GM12872 (cell line): ENCODE measurements at regions not wholly inside any gene's neighbourhood (a gene's known extent, or its start where the extent isn't known, plus 50 kb on each side); places are given as distances from the start of the nearest gene placed in this dataset.

Experiments used
- TF ChIP-seq, protein P1 (sequence below): IDR thresholded peaks from 3 replicates; pipeline ENCODE4 v1.5.1; 2011; ENCODE audit warnings: low read depth, mild to moderate bottlenecking, low read length, moderate library complexity; ENCODE audit not compliant: insufficient read depth

DNA sequence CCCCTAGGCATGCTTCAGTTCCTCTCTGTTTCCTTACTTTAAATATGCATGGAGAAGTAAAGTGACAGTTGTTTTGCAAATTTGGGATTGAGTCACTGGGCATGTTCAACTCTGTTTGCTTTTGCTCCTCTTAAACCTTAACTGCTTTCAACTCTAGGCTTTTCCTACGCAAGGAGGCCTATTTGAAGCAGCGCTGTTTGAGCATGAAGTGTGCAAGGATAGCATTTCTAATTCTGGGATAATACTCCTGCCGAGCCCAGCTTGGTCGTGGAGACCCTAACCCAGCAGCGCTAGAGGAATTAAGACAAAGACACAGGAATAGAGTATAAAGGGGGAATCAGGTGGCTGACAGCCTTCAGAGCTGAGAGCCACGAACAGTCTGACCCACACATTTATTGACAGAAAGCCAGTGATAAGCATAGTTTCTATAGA lies 803.4 kb upstream of the CDH10 start:
- TF ChIP-seq, protein P1, sequence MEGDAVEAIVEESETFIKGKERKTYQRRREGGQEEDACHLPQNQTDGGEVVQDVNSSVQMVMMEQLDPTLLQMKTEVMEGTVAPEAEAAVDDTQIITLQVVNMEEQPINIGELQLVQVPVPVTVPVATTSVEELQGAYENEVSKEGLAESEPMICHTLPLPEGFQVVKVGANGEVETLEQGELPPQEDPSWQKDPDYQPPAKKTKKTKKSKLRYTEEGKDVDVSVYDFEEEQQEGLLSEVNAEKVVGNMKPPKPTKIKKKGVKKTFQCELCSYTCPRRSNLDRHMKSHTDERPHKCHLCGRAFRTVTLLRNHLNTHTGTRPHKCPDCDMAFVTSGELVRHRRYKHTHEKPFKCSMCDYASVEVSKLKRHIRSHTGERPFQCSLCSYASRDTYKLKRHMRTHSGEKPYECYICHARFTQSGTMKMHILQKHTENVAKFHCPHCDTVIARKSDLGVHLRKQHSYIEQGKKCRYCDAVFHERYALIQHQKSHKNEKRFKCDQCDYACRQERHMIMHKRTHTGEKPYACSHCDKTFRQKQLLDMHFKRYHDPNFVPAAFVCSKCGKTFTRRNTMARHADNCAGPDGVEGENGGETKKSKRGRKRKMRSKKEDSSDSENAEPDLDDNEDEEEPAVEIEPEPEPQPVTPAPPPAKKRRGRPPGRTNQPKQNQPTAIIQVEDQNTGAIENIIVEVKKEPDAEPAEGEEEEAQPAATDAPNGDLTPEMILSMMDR, result no peak

- TF ChIP-seq, protein P1, result no peak
Observed at GRCh38 chr5:25444697-25445096, 799.9 kb upstream of the CDH10 start.

- TF ChIP-seq, protein P1, result no peak
Observed at GRCh38 chr5:25441810-25442209, 797.0 kb upstream of the CDH10 start.

DNA sequence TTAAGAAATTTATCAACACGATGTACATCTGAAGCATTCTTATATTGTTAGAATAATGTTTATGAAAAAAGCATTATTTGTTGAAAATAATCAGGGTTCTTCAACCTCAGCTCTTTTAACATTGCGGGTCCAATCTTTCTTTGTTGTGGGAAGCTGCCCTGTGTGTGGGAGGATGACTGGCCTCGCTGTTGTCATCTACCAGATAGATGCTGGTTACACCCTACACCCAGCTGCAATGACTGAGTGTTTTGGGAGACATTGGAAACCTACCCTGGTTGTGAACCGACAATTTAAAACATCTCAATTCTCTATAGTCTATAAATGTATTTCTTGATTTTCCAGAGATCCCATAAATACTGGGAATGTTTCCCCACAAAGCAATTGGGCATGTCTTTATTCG lies 794.2 kb upstream of the CDH10 start:
- TF ChIP-seq, protein P1, result no peak

GRCh38 chr5:25436452-25436851 lies 791.7 kb upstream of the CDH10 start:
- TF ChIP-seq, protein P1, result no peak

DNA sequence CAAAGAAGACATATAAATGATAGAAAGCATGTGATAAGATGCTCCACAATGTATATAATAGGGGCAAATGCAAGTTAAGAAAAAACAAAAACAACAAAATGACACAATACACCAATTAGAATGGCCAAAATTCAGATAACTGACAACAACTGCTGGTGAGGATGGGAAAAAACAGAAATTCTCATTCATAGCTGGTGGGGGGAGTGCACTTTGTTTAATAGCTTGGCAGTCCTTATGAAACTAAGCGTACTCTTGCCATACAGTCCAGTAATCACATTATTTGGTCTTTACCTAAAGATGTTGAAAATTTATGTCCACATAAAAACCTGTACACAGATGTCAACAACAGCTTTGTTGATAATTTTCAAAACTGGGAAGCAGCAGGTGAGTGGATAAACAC lies 791.1 kb upstream of the CDH10 start:
- TF ChIP-seq, protein P1, result no peak

DNA sequence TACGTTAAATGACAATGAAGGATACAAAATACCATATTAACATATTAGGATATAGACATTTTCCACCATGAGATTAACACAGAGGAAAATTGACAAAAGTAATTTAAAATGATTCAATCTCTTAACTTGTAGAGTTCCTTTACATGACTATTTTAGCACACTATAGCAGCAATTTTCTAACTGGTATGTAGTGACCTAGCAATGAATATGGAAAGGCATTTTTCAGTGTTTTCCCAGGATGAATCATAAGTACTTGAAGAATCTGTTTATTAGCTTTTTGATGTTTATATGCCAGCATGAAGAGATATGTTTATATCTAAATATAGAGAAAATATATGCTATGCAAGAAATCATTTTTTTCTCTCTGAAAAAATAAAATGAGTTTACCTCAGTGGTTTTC lies 782.5 kb upstream of the CDH10 start:
- TF ChIP-seq, protein P1, result no peak

DNA sequence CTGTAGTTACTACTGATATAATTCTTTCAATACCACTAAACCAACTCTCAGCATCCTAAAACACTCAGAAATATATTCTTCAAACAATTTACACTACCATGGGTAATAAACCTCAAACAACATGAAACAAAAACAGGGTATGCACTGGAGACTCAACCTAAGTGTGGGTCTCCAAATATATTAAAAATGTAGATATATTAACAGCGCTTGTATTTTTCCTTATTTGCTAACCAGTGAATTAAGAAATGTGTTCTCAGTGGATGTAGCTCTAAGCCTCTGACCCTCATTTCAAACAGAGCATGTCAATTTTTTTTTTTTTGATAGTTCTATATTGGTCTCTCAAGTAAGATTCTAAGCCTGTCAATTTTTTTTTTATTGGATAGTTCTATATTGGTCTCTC lies 778.5 kb upstream of the CDH10 start:
- TF ChIP-seq, protein P1, result no peak
